ENCODE measurements at regions not wholly inside any gene's neighbourhood (a gene's known extent, or its start where the extent isn't known, plus 50 kb on each side); places are given as distances from the start of the nearest gene placed in this dataset.

DNA sequence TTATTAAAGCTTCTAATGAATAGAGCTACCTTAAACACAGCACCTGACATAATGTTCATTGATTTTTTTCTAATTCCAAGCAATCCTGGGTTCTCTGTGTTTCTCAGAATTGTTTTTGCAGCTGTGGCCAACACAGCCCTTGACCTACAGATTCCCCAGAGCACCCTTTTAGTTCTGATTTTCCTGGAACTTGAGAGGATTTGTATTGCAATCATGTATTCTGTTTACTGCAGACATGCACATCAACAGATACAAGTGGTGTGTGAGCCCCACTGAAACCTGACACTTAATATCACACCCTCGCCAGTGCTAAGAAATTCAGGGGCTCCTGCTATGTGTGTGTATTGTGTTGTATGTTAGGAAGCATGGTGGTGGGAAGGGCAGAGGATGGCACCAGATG lies 344.2 kb upstream of the POM121L12 start:
- TF ChIP-seq CTCF (IDR thresholded peaks at IDR 0.05) (no peak), POLR2A (IDR thresholded peaks at IDR 0.05) (no peak)

Measured in right lobe of liver (tissue), 4 donors.